Anterior cingulate cortex (tissue), 58 donors: ENCODE measurements at regions not wholly inside any gene's neighbourhood (a gene's known extent, or its start where the extent isn't known, plus 50 kb on each side); places are given as distances from the start of the nearest gene placed in this dataset.
"Not testable (repeated sequence)": the region's sequence is repeated elsewhere in the genome, so short reads cannot be mapped to it uniquely, and the experiment has no call there.

ENCODE experiments used
- DNase-seq, 58 donors: peaks; one replicate each; lab custom pipeline; 2025; lab: John Stamatoyannopoulos, UW

GRCh38 chrX:42290608-42291007, 367.3 kb upstream of the CASK start:
- no peak for DNase-seq

GRCh38 chrX:42289492-42290385, 366.4 kb upstream of the CASK start:
- DNase-seq: no peak

GRCh38 chrX:42285681-42286080, 362.3 kb upstream of the CASK start:
- DNase-seq: not testable (repeated sequence)

GRCh38 chrX:42276982-42277690, 353.8 kb upstream of the CASK start:
- DNase-seq: no peak

GRCh38 chrX:42274151-42274550, 350.8 kb upstream of the CASK start:
- no peak for DNase-seq

GRCh38 chrX:42273387-42273786, 350.0 kb upstream of the CASK start:
- no peak for DNase-seq

- no peak for DNase-seq
Observed at GRCh38 chrX:42269186-42269585, 345.8 kb upstream of the CASK start.

GRCh38 chrX:42260854-42261253, 337.5 kb upstream of the CASK start:
- DNase-seq: no peak

GRCh38 chrX:42248226-42248625, 324.9 kb upstream of the CASK start:
- DNase-seq: no peak

GRCh38 chrX:42247241-42247640, 323.9 kb upstream of the CASK start:
- no peak for DNase-seq

GRCh38 chrX:42246814-42247213, 323.5 kb upstream of the CASK start:
- peak in 2 of 58 donors; percentile 0 for DNase-seq

GRCh38 chrX:42242004-42242403, 318.6 kb upstream of the CASK start:
- no peak for DNase-seq

GRCh38 chrX:42241421-42241820, 318.1 kb upstream of the CASK start:
- no peak for DNase-seq

- no peak for DNase-seq
Observed at GRCh38 chrX:42237956-42238355, 314.6 kb upstream of the CASK start.

- no peak for DNase-seq
Observed at GRCh38 chrX:42229533-42229932, 306.2 kb upstream of the CASK start.

- DNase-seq: no peak
Observed at GRCh38 chrX:42220666-42221065, 297.3 kb upstream of the CASK start.

GRCh38 chrX:42220083-42220482, 296.7 kb upstream of the CASK start:
- DNase-seq: no peak

GRCh38 chrX:42219231-42219630, 295.9 kb upstream of the CASK start:
- no peak for DNase-seq

- no peak for DNase-seq
Observed at GRCh38 chrX:42195506-42195905, 272.2 kb upstream of the CASK start.

- DNase-seq: no peak
Observed at GRCh38 chrX:42189576-42189975, 266.2 kb upstream of the CASK start.

- DNase-seq: no peak
Observed at GRCh38 chrX:42188730-42189129, 265.4 kb upstream of the CASK start.

GRCh38 chrX:42176789-42177188, 253.4 kb upstream of the CASK start:
- DNase-seq: no peak
